ENCODE measurements at regions not wholly inside any gene's neighbourhood (a gene's known extent, or its start where the extent isn't known, plus 50 kb on each side); places are given as distances from the start of the nearest gene placed in this dataset.

DNA sequence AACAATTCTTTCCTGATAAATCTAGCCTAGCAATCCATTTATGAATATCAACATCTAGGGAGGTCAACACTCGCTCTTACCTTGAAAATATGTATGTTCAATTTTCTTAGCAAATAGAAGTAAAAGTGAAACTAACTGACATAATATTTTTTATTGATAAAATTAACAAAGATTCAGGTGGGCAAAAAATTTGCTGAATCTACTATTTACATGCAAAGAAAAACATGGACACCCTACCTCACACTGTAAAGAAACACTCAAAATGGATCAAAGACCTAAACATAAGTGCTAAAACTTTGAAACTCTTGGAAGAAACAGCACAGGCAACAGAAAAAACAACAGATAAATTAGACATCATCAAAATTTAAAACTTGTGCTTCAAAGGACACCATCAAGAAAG, 151.6 kb upstream of the MYRIP start (continued):
- TF ChIP-seq EZH2 (IDR thresholded peaks at IDR 0.05; ENCODE audit: low read depth, unreplicated experiment), result no peak
- TF ChIP-seq, protein P1, sequence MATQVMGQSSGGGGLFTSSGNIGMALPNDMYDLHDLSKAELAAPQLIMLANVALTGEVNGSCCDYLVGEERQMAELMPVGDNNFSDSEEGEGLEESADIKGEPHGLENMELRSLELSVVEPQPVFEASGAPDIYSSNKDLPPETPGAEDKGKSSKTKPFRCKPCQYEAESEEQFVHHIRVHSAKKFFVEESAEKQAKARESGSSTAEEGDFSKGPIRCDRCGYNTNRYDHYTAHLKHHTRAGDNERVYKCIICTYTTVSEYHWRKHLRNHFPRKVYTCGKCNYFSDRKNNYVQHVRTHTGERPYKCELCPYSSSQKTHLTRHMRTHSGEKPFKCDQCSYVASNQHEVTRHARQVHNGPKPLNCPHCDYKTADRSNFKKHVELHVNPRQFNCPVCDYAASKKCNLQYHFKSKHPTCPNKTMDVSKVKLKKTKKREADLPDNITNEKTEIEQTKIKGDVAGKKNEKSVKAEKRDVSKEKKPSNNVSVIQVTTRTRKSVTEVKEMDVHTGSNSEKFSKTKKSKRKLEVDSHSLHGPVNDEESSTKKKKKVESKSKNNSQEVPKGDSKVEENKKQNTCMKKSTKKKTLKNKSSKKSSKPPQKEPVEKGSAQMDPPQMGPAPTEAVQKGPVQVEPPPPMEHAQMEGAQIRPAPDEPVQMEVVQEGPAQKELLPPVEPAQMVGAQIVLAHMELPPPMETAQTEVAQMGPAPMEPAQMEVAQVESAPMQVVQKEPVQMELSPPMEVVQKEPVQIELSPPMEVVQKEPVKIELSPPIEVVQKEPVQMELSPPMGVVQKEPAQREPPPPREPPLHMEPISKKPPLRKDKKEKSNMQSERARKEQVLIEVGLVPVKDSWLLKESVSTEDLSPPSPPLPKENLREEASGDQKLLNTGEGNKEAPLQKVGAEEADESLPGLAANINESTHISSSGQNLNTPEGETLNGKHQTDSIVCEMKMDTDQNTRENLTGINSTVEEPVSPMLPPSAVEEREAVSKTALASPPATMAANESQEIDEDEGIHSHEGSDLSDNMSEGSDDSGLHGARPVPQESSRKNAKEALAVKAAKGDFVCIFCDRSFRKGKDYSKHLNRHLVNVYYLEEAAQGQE (IDR thresholded peaks at IDR 0.05; ENCODE audit: unreplicated experiment), result no peak
- no peak for TF ChIP-seq ZNF114 (CRISPR knock-in tag; IDR thresholded peaks at IDR 0.05)
- TF ChIP-seq EZH2phosphoT487 (IDR thresholded peaks at IDR 0.05; ENCODE audit: unreplicated experiment), result no peak
- TF ChIP-seq POLR2AphosphoS5 (IDR thresholded peaks at IDR 0.05; ENCODE audit: low read depth), result no peak
- TF ChIP-seq JUNB (IDR thresholded peaks at IDR 0.05; ENCODE audit: unreplicated experiment), result no peak

DNA sequence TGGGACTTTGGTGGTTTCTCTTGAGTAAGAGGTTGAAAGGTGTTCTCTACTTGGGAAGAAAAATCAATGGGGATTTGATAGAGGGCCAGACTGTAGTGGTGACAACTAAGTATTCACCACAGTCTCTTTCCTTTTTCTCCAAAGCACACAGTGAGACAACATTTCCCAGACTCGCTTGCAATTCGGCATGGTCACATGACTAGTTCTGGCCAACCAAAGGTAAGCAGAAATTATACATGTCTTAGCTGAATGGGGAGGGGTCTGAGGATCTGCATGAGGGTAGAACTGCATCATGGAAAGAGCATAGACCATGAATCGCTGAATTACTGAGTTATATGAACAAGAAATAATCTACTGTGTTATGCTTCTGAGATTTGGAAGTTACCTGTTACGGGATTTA, 144.5 kb upstream of the MYRIP start:
- H3K9me3 Mint-ChIP-seq, result peaks cover 3% of the 10 kb centered on the region; the same call in 2 of the 3 replicates

DNA sequence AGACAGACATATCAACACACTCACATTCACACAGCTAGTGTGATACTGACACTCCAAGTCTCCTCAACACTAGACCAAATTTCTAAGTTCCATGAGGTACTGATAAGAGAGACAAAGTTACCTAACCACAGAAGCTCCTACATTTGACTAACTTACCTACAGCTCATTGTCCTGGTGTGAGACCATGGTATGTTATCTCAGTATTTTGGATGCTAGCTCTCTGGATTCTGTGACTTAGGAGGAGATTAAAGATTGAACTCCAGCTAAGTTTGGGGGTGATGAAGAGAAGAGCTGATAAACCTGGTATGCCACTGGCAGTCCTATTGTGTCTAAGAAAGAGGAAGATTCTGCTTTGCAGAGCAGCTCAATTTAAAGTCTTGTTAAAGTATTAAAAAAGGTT, 144.0 kb upstream of the MYRIP start:
- Histone ChIP-seq H3K4me2 (no peak overlapping the region), H3K27me3 (ENCODE audit: insufficient read depth) (no peaks in the 10 kb centered on the region), H3K36me3 (ENCODE audit: insufficient read depth) (no peaks in the 10 kb centered on the region), H3K4me1 (ENCODE audit: insufficient read depth) (no peaks in the 10 kb centered on the region), H4K20me1 (replicated peaks; ENCODE audit: insufficient read depth) (no peaks in the 10 kb centered on the region), H3K9me2 (ENCODE audit: insufficient read depth) (peaks cover 10% of the 10 kb centered on the region; the same call in 1 of the 2 replicates), H3K4me3 (no peak overlapping the region), H3F3A (replicated peaks; ENCODE audit: low read depth) (no peaks in the 10 kb centered on the region), H2AFZ (no peak overlapping the region), H3K27ac (ENCODE audit: low read depth) (no peak overlapping the region), H3K79me2 (replicated peaks; ENCODE audit: insufficient read depth) (no peaks in the 10 kb centered on the region)
- ATAC-seq (no peak), DNase-seq (ENCODE audit: low spot score) (no peak)
- Mint-ChIP-seq H3K4me3 (no peak overlapping the region), H3K27ac (no peak overlapping the region), H3K9me3 (no peaks in the 10 kb centered on the region), H3K27me3 (ENCODE audit: insufficient read depth, low read depth, poor library complexity) (no peaks in the 10 kb centered on the region), H3K4me1 (no peaks in the 10 kb centered on the region), H3K36me3 (ENCODE audit: low read depth) (no peaks in the 10 kb centered on the region)
- TF ChIP-seq, protein P2, sequence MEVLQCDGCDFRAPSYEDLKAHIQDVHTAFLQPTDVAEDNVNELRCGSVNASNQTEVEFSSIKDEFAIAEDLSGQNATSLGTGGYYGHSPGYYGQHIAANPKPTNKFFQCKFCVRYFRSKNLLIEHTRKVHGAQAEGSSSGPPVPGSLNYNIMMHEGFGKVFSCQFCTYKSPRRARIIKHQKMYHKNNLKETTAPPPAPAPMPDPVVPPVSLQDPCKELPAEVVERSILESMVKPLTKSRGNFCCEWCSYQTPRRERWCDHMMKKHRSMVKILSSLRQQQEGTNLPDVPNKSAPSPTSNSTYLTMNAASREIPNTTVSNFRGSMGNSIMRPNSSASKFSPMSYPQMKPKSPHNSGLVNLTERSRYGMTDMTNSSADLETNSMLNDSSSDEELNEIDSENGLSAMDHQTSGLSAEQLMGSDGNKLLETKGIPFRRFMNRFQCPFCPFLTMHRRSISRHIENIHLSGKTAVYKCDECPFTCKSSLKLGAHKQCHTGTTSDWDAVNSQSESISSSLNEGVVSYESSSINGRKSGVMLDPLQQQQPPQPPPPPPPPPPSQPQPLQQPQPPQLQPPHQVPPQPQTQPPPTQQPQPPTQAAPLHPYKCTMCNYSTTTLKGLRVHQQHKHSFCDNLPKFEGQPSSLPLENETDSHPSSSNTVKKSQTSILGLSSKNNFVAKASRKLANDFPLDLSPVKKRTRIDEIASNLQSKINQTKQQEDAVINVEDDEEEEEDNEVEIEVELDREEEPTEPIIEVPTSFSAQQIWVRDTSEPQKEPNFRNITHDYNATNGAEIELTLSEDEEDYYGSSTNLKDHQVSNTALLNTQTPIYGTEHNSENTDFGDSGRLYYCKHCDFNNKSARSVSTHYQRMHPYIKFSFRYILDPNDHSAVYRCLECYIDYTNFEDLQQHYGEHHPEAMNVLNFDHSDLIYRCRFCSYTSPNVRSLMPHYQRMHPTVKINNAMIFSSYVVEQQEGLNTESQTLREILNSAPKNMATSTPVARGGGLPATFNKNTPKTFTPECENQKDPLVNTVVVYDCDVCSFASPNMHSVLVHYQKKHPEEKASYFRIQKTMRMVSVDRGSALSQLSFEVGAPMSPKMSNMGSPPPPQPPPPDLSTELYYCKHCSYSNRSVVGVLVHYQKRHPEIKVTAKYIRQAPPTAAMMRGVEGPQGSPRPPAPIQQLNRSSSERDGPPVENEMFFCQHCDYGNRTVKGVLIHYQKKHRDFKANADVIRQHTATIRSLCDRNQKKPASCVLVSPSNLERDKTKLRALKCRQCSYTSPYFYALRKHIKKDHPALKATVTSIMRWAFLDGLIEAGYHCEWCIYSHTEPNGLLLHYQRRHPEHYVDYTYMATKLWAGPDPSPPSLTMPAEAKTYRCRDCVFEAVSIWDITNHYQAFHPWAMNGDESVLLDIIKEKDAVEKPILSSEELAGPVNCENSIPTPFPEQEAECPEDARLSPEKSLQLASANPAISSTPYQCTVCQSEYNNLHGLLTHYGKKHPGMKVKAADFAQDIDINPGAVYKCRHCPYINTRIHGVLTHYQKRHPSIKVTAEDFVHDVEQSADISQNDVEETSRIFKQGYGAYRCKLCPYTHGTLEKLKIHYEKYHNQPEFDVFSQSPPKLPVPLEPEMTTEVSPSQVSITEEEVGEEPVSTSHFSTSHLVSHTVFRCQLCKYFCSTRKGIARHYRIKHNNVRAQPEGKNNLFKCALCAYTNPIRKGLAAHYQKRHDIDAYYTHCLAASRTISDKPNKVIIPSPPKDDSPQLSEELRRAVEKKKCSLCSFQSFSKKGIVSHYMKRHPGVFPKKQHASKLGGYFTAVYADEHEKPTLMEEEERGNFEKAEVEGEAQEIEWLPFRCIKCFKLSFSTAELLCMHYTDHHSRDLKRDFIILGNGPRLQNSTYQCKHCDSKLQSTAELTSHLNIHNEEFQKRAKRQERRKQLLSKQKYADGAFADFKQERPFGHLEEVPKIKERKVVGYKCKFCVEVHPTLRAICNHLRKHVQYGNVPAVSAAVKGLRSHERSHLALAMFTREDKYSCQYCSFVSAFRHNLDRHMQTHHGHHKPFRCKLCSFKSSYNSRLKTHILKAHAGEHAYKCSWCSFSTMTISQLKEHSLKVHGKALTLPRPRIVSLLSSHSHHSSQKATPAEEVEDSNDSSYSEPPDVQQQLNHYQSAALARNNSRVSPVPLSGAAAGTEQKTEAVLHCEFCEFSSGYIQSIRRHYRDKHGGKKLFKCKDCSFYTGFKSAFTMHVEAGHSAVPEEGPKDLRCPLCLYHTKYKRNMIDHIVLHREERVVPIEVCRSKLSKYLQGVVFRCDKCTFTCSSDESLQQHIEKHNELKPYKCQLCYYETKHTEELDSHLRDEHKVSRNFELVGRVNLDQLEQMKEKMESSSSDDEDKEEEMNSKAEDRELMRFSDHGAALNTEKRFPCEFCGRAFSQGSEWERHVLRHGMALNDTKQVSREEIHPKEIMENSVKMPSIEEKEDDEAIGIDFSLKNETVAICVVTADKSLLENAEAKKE (CRISPR knock-in tag; IDR thresholded peaks at IDR 0.05), result no peak
- no peak for TF ChIP-seq ZNF331 (CRISPR knock-in tag; IDR thresholded peaks at IDR 0.05; ENCODE audit: low read depth)
- no peak for TF ChIP-seq NANOG (IDR thresholded peaks at IDR 0.05; ENCODE audit: borderline replicate concordance)
- no peak for TF ChIP-seq POLR2AphosphoS5 (IDR thresholded peaks at IDR 0.05; ENCODE audit: low read depth)

More for the DNA sequence above, 144.5 kb upstream of the MYRIP start:
- H2AFZ ChIP-seq, result no peak overlapping the region
- H3K27ac ChIP-seq (ENCODE audit: low read depth), result no peak overlapping the region
- no peak overlapping the region for H3K4me2 ChIP-seq
- Mint-ChIP-seq H3K27ac (no peak overlapping the region), H3K36me3 (ENCODE audit: low read depth) (no peaks in the 10 kb centered on the region), H3K27me3 (ENCODE audit: insufficient read depth, low read depth, poor library complexity) (no peaks in the 10 kb centered on the region), H3K4me3 (no peak overlapping the region), H3K4me1 (no peaks in the 10 kb centered on the region)
- H3K4me1 ChIP-seq (ENCODE audit: insufficient read depth), result no peaks in the 10 kb centered on the region
- ATAC-seq, result no peak
- peaks cover 10% of the 10 kb centered on the region; the same call in 1 of the 2 replicates for H3K9me2 ChIP-seq (ENCODE audit: insufficient read depth)
- no peak for TF ChIP-seq NANOG (IDR thresholded peaks at IDR 0.05; ENCODE audit: borderline replicate concordance)
- H3F3A ChIP-seq (replicated peaks; ENCODE audit: low read depth), result no peaks in the 10 kb centered on the region
- DNase-seq (ENCODE audit: low spot score), result no peak
- H3K4me3 ChIP-seq, result no peak overlapping the region
- no peaks in the 10 kb centered on the region for H3K79me2 ChIP-seq (replicated peaks; ENCODE audit: insufficient read depth)
- H3K27me3 ChIP-seq (ENCODE audit: insufficient read depth), result no peaks in the 10 kb centered on the region
- no peaks in the 10 kb centered on the region for H3K36me3 ChIP-seq (ENCODE audit: insufficient read depth)
- H4K20me1 ChIP-seq (replicated peaks; ENCODE audit: insufficient read depth), result no peaks in the 10 kb centered on the region

All from GM23338 (cell line).